Endothelial cell of umbilical vein (primary cell): ENCODE measurements at regions not wholly inside any gene's neighbourhood (a gene's known extent, or its start where the extent isn't known, plus 50 kb on each side); places are given as distances from the start of the nearest gene placed in this dataset.

Experiments used
- BruUV-seq: library from RNA; stranded (reverse); fragments of 400-500 nt; replicated peaks from 2 replicates; lab custom pipeline; 2021; lab: Mats Ljungman, UMichigan
- CTCF ChIA-PET: fragments of 300-600, 350-600 bp; sonication (Branson Sonifier 250); formaldehyde crosslinking; loops from one replicate; lab custom pipeline; 2021; ENCODE audit warnings: antibody characterized with exemption, inconsistent platforms; lab: Charles Lee
- POLR2A ChIA-PET: fragments of 300-600, 350-600 bp; sonication (Branson Sonifier 250); formaldehyde crosslinking; loops from one replicate; lab custom pipeline; 2021; ENCODE audit warnings: antibody characterized with exemption, inconsistent platforms; lab: Charles Lee
- DNase-seq: peaks from one replicate; pipeline ENCODE4 v3.0.0-alpha.2; 2011; ENCODE audit warnings: low read depth, low spot score
- FAIRE-seq: peaks from 2 replicates; lab custom pipeline; 2011; peaks lifted over from hg19 to GRCh38; lab: Jason Lieb, UNC
- H2AFZ ChIP-seq: 2 replicates; pipeline ENCODE4 v1.6.0; 2012; ENCODE audit warnings: low read depth, low read length, control low read depth, inconsistent platforms
- H3K27ac ChIP-seq: 2 replicates; pipeline ENCODE4 v1.5.1; 2011; ENCODE audit warnings: low read depth, mild to moderate bottlenecking, control low read depth, low read length, moderate library complexity; ENCODE audit not compliant: insufficient read depth
- H3K27me3 ChIP-seq, 2 experiments: 2 replicates each; pipeline versions ENCODE4 v1.6.0 to v1.6.1; 2011; ENCODE audit warnings: low read length in 2 of 2, mixed read lengths in 1 of 2; ENCODE audit not compliant: control insufficient read depth in 2 of 2, insufficient read depth in 2 of 2
- H3K36me3 ChIP-seq, 2 experiments: 2 replicates in 1 of 2; 3 replicates in 1 of 2; pipeline ENCODE4 v1.5.1; 2011; ENCODE audit warnings: low read length in 2 of 2, mild to moderate bottlenecking in 1 of 2, moderate library complexity in 1 of 2; ENCODE audit not compliant: control insufficient read depth in 2 of 2, insufficient read depth in 2 of 2; ENCODE audit errors: extremely low read depth in 1 of 2
- H3K4me1 ChIP-seq: 3 replicates; pipeline ENCODE4 v1.5.1; 2011; ENCODE audit warnings: mild to moderate bottlenecking, low read length; ENCODE audit not compliant: control insufficient read depth, insufficient read depth; ENCODE audit errors: extremely low read depth
- H3K4me2 ChIP-seq: 2 replicates; pipeline ENCODE4 v1.6.1; 2011; ENCODE audit warnings: low read length, control low read depth, mixed read lengths; ENCODE audit not compliant: insufficient read depth
- H3K4me3 ChIP-seq, 3 experiments: fragments of 200-600 bp in 1 of 3; sonication (generic), shearing (Covaris generic) in 1 of 3; replicated peaks in 1 of 3; 2 replicates each; pipeline ENCODE4 v1.5.1; 2011 to 2016; ENCODE audit warnings: control low read depth in 3 of 3, low read length in 3 of 3, mild to moderate bottlenecking in 2 of 3, inconsistent platforms in 1 of 3, low read depth in 1 of 3, moderate library complexity in 1 of 3; ENCODE audit not compliant: insufficient read depth in 1 of 3
- H3K79me2 ChIP-seq: 2 replicates; pipeline ENCODE4 v1.6.0; 2012; ENCODE audit warnings: low read length, inconsistent platforms; ENCODE audit not compliant: control insufficient read depth, insufficient read depth
- H3K9ac ChIP-seq: replicated peaks from 2 replicates; pipeline ENCODE3; 2011; ENCODE audit warnings: low read length, control low read depth; ENCODE audit not compliant: insufficient read depth; ENCODE audit errors: extremely low read depth
- H3K9me1 ChIP-seq: replicated peaks from 3 replicates; pipeline ENCODE4 v1.6.0; 2011; ENCODE audit warnings: mild to moderate bottlenecking, low read length; ENCODE audit not compliant: control insufficient read depth, insufficient read depth; ENCODE audit errors: extremely low read depth
- H3K9me3 ChIP-seq: replicated peaks from 2 replicates; pipeline ENCODE4 v1.5.1; 2012; ENCODE audit warnings: low read length, inconsistent platforms; ENCODE audit not compliant: control insufficient read depth, insufficient read depth
- H4K20me1 ChIP-seq: replicated peaks from 2 replicates; pipeline ENCODE3; 2011; ENCODE audit warnings: mild to moderate bottlenecking, low read length; ENCODE audit not compliant: control insufficient read depth, insufficient read depth; ENCODE audit errors: extremely low read depth
- CTCF ChIP-seq, 2 donors: IDR thresholded peaks; 1 replicate in 1 of 2; 2 replicates in 1 of 2; pipeline ENCODE4 v1.5.1; 2011; ENCODE audit warnings: low read length in 2 of 2, mild to moderate bottlenecking in 2 of 2, moderate library complexity in 2 of 2, control low read depth in 1 of 2, inconsistent platforms in 1 of 2, low read depth in 1 of 2; ENCODE audit not compliant: insufficient read depth in 1 of 2; ENCODE audit errors: extremely low read depth in 1 of 2
- EZH2 ChIP-seq: IDR thresholded peaks from 2 replicates; pipeline ENCODE4 v1.6.1; 2012; ENCODE audit warnings: borderline replicate concordance, low read depth, mild to moderate bottlenecking, moderate library complexity, low read length, inconsistent platforms; ENCODE audit not compliant: severe bottlenecking
- FOS ChIP-seq: IDR thresholded peaks from 2 replicates; pipeline ENCODE4 v1.6.1; 2011; ENCODE audit warnings: mild to moderate bottlenecking, low read length, moderate library complexity, borderline replicate concordance; ENCODE audit not compliant: insufficient read depth
- GATA2 ChIP-seq: IDR thresholded peaks from 2 replicates; pipeline ENCODE4 v1.7.0; 2011; ENCODE audit warnings: low read depth, mild to moderate bottlenecking, moderate library complexity, mixed read lengths, low read length; ENCODE audit not compliant: insufficient read length, insufficient read depth
- JUN ChIP-seq: IDR thresholded peaks from 2 replicates; pipeline ENCODE4 v1.6.1; 2011; ENCODE audit warnings: borderline replicate concordance, low read depth; ENCODE audit not compliant: insufficient read length, insufficient read depth
- MAX ChIP-seq: IDR thresholded peaks from 2 replicates; pipeline ENCODE4 v1.6.1; 2011; ENCODE audit not compliant: insufficient read depth, insufficient read length
- POLR2A ChIP-seq: IDR thresholded peaks from 2 replicates; pipeline ENCODE4 v1.6.1; 2012; ENCODE audit warnings: low read depth, mild to moderate bottlenecking, control low read depth, low read length
- POLR2AphosphoS5 ChIP-seq: IDR thresholded peaks from 2 replicates; pipeline ENCODE4 v1.6.1; 2012; ENCODE audit warnings: low read depth, mild to moderate bottlenecking, control low read depth, low read length, moderate library complexity; ENCODE audit not compliant: insufficient read depth
- dilution Hi-C: fragments of 300-500 bp; cut with MboI; formaldehyde crosslinking; loops from one replicate; pipeline ENCODE4 v1.15.0; 2019; ENCODE audit warnings: low sequenced_read_pairs; ENCODE audit not compliant: extremely low pct_ligation_motif_present
- intact Hi-C: fragments of 100-400 bp; cut with micrococcal nuclease; formaldehyde crosslinking; loops from one replicate; pipeline ENCODE4 v1.10.0; 2022

- TF ChIP-seq POLR2A (no peak), GATA2 (no peak), FOS (no peak), MAX (no peak), JUN (no peak), EZH2 (no peak)
- Histone ChIP-seq H3K27me3 (no peaks in the 10 kb centered on the region), H3K27ac (no peak overlapping the region), H3K79me2 (no peaks in the 10 kb centered on the region), H2AFZ (no peak overlapping the region), H3K36me3 (no peaks in the 10 kb centered on the region), H4K20me1 (no peaks in the 10 kb centered on the region), H3K4me3 (no peak overlapping the region), H3K9ac (no peak overlapping the region), H3K4me2 (no peak overlapping the region), H3K4me1 (no peaks in the 10 kb centered on the region), H3K9me3 (no peaks in the 10 kb centered on the region), H3K9me1 (no peaks in the 10 kb centered on the region)
- no peak for DNase-seq
- intact Hi-C loops = no loop called here
- BruUV-seq = no TSS peak
- dilution Hi-C loops = no loop called here
- ChIA-PET POLR2A (no interaction called here), CTCF (no interaction called here)
- FAIRE-seq = no peak
These were observed 241.7 kb upstream of the DOK6 start for GRCh38 chr18:69158944-69159343.

- ChIA-PET POLR2A (no interaction called here), CTCF (no interaction called here)
- Histone ChIP-seq H3K4me1 (no peaks in the 10 kb centered on the region), H3K9me3 (no peaks in the 10 kb centered on the region), H4K20me1 (no peaks in the 10 kb centered on the region), H2AFZ (no peak overlapping the region), H3K79me2 (no peaks in the 10 kb centered on the region), H3K27me3 (no peaks in the 10 kb centered on the region), H3K9me1 (no peaks in the 10 kb centered on the region), H3K4me2 (no peak overlapping the region), H3K36me3 (no peaks in the 10 kb centered on the region), H3K9ac (no peak overlapping the region), H3K27ac (no peak overlapping the region), H3K4me3 (no peak overlapping the region)
- dilution Hi-C loops (no loop called here), intact Hi-C loops (no loop called here)
- no TSS peak for BruUV-seq
- TF ChIP-seq GATA2 (no peak), CTCF (IDR thresholded peaks at IDR 0.05; ENCODE audit: extremely low read depth in 1 of 2, insufficient read depth in 1 of 2, low read depth in 1 of 2, low read length in 2 of 2) (no peak), FOS (no peak), POLR2A (no peak), POLR2AphosphoS5 (no peak), EZH2 (no peak), JUN (no peak)
- FAIRE-seq = no peak
- DNase-seq = no peak
These were observed 239.2 kb upstream of the DOK6 start for GRCh38 chr18:69161383-69162028.
